Activated CD4-positive, alpha-beta T cell treated with anti-CD3 and anti-CD28 coated beads, Interleukin-2, amount 50 U/mL, for 4 hours (primary cell): ENCODE measurements at regions not wholly inside any gene's neighbourhood (a gene's known extent, or its start where the extent isn't known, plus 50 kb on each side); places are given as distances from the start of the nearest gene placed in this dataset.

Experiments used
- DNase-seq, 2 experiments: peaks; one replicate each; pipeline ENCODE4 v3.0.0-alpha.2; 2020

DNA sequence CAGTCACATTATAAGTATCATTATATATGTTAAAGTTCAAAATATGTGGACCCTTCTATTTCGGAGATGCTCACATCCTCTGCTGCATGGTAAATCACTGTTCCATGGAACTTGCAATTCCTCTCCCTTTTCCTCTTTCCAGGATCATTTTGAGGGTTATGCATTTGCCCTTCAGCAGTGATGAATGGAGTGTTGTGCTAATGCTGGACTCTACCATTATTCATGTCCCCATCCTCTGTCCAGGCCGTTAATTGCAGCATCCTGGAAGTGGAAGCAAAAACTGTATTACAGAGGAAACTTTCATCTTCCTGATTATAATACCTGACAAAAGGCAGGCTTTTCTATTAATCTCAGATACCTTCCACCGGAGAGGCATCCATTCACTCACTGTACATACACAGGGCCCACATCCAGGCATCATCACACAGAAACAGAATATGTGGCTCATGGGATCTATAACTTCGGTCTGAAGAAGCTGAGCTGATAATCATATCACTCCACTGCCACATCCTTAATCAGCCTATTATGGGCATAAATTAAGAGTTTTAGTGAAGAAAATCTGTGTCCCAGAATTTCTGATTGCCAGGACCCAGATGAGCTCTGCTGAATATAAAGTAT, 65.0 kb upstream of the ACO1 start:
- no peak for DNase-seq

DNA sequence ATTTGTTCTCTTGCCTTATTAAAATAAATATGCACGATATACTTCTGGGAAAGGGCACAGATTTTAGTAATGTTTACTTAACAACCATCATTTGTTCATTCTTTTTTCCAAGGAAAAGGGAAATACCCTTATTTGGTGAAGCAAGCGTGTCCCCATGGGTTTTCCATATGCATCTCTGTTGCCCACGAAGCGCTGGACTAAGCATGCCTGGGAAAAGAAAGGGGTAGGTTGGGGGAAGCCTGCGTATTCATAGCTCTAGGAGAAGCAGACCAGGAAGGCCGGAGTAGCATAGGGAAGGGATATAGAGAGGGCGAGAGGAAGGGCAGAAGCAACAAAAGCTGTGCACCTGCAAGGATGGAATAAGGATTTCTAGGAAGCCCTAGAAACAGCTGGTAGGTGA, 61.8 kb upstream of the ACO1 start:
- no peak for DNase-seq

DNA sequence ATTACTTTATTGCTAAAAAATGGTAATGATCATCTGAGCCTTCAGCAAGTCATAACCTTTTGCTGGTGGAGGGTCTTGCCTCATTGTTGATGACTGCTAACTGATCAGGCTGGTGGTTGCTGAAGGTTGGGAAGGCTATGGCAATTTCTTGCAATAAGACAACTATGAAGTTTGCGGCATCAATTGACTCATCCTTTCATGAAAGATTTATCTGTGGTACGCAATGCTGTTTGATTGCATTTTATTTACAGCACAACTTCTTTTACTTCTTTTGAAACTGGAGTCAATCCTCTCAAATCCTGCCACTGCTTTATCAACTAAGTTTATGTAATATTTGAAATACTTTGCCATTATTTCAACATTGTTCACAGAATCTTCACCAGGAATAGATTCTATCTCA, 58.3 kb upstream of the ACO1 start:
- DNase-seq, result no peak

DNA sequence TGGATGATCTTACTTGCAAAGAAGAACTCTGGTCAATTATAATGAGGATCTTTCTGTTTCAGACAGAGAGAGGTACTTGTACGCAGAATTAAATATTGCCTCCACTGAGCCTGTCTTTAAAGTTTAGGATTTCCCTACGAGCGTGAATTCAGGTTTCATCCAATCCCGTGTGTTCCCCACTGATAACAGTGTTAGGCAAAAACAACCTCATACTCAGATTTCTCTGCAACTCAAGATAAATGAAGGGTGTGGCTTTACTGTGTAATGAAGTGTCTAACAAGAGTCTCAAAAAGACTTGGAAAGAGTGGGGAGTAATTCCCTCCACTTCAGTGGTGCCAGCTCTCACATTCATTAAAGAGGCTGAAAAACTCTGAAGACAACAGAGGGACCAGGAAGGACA, 53.2 kb upstream of the ACO1 start:
- no peak for DNase-seq

DNA sequence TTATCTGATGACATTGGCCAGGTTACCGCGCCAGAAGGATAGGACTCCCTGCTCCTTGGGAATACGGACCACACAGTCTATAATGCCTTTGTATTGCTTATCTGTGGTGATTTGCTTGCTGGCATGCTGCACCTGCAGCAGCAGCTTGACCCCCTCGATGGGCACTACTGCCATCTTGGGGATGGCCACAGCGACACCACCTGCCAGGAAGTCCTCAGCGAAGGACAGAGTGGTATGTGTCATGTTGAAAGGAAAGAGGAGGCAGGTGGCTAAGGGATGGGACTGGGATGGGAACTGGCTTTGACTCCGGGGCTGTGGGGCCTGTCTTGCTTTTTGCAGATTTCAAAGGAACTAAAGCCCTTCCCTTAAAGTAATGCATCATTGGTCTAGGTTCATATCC, 50.3 kb upstream of the ACO1 start:
- no peak for DNase-seq
